Fibroblast of lung (primary cell): ENCODE measurements at regions not wholly inside any gene's neighbourhood (a gene's known extent, or its start where the extent isn't known, plus 50 kb on each side); places are given as distances from the start of the nearest gene placed in this dataset.

Experiments used
- EZH2 ChIP-seq: IDR thresholded peaks from 2 replicates; pipeline ENCODE4 v1.5.1; 2012; ENCODE audit warnings: low read length, control low read depth, mild to moderate bottlenecking; ENCODE audit errors: missing control alignments
- TF ChIP-seq, protein P1 (sequence below), 2 donors: IDR thresholded peaks in 1 of 2; conservative IDR thresholded peaks in 1 of 2; 1 replicate in 1 of 2; 2 replicates in 1 of 2; pipeline ENCODE4 v1.5.1; 2011 to 2012; ENCODE audit warnings: low read length in 2 of 2, control low read depth in 1 of 2, inconsistent platforms in 1 of 2, low read depth in 1 of 2, mild to moderate bottlenecking in 1 of 2

DNA sequence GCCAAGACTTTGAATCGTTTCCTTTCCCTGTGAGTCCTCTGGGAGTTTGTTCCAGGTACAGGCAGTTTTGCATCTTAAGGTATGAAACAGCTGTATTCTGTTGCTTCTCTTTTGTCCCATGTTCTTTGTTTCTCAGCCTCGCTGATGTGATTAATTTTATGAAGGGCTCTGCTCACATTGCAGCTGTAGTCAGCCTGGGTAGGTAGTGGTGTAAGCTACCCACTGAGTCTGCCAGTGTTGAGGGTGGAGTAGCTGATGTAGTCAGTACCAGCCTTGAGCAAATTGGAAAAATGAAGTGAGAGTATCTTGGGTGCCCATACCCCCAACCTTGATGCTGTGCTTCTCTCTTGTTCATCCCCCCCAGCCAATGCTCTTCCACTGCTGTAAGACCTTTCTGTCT is 139.6 kb upstream of the SMIM31 start:
- TF ChIP-seq, protein P1, sequence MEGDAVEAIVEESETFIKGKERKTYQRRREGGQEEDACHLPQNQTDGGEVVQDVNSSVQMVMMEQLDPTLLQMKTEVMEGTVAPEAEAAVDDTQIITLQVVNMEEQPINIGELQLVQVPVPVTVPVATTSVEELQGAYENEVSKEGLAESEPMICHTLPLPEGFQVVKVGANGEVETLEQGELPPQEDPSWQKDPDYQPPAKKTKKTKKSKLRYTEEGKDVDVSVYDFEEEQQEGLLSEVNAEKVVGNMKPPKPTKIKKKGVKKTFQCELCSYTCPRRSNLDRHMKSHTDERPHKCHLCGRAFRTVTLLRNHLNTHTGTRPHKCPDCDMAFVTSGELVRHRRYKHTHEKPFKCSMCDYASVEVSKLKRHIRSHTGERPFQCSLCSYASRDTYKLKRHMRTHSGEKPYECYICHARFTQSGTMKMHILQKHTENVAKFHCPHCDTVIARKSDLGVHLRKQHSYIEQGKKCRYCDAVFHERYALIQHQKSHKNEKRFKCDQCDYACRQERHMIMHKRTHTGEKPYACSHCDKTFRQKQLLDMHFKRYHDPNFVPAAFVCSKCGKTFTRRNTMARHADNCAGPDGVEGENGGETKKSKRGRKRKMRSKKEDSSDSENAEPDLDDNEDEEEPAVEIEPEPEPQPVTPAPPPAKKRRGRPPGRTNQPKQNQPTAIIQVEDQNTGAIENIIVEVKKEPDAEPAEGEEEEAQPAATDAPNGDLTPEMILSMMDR (conservative IDR thresholded peaks at IDR 0.05 in 1 of 2, IDR thresholded peaks at IDR 0.05 in 1 of 2; ENCODE audit: low read depth in 1 of 2, low read length in 2 of 2), result no peak
- no peak for TF ChIP-seq EZH2
